ENCODE measurements at regions not wholly inside any gene's neighbourhood (a gene's known extent, or its start where the extent isn't known, plus 50 kb on each side); places are given as distances from the start of the nearest gene placed in this dataset.
"Not testable (repeated sequence)": the region's sequence is repeated elsewhere in the genome, so short reads cannot be mapped to it uniquely, and the experiment has no call there.

DNA sequence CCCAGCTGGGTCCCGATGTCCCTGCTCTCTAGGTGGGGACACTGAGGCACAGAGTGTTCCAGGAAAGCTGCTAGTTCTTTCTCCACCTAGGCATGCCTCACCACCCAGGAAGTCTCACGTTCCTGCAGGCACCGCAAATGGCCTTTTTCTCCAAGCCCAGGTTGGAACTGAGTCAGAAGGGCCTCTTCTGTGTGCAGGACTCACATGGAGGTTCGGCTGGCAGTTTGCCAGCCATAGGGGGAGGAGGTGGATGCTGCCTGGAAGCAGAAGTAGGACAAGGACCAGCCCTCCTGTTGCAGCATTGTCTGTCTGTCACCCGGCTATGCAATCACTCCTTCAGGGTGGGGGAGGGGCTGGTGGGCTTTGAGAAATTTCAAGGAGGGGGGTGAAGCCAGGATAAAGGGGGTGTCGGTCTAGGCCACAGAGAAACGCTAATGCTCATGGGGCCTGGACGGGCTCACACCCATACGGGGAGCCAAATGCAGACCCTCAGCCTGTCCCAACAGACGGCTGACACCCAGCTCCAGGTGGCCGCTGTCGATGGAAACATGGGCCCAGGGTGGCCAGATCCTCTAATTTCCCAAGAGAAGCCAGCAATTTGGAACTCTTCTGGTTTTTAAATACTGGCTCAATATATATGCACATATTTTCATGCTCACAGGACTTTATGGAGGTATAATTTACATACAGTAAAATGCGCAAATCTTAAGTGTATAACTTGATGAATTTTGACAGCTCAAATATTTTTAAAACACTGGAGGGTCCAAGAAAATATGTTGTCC is 120.5 kb downstream of the PHETA1 start:
- DNase-seq, result no peak

DNA sequence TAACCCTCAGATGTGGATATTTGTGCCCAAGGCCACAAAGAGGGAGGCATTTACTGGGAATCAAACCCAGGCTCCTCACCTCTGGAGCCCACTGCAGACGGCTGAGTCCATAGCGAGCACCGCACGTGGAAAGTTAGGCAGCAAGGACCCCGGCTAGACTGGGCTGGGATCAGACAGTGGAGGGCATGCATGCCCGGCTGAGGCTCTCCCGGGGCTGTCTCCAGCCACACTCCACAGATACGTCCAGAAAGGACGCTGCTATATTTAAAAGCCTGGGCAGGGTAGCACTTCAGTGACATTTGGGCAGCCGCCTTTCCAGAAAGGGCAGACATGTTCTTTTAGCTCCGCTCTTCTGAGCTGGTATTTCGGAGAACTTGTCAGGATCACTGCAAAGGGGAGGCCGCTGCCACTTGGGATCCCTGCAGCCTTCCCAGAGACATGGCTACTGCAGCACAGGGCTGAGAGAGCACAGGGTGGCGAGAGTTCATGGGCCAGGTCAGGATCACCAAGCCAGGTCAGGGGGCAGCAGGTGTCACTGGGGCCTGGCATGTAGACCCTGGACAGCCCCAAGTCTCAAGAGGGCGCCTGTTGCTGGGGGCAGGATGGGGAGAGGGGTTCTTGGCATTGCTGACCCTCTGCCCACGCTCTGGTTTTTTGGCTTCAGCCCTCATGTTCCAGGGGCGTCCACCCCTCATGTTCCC is 121.7 kb downstream of the PHETA1 start:
- no peak for DNase-seq

DNA sequence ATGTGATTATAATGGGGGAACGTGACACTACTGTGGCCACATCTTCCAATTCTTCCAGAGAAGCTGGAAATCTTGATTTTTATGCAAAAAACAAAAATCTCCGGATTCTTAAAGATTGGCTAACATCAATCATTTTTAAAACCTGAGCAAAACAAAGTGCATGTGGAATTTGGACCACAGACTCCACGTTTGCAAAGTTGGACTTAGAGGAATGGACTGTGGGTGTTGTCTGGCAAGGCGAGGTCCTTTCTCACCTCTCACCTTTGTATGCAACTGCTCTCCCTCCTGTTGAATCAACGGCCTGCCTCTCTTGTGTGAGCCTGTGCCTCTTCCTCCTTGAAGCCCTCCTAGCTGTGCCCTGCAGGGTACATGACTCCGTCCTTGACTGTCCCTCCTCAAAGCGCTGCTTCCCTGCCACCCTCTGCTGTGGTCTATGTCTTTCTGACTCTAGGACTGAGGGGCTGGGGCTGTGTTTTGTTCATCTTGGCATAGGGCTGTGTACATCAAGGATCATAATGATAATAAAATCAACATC is 122.4 kb downstream of the PHETA1 start:
- DNase-seq, result no peak

- DNase-seq, result no peak
Observed at GRCh38 chr12:111245701-111246476, 123.0 kb downstream of the PHETA1 start.

DNA sequence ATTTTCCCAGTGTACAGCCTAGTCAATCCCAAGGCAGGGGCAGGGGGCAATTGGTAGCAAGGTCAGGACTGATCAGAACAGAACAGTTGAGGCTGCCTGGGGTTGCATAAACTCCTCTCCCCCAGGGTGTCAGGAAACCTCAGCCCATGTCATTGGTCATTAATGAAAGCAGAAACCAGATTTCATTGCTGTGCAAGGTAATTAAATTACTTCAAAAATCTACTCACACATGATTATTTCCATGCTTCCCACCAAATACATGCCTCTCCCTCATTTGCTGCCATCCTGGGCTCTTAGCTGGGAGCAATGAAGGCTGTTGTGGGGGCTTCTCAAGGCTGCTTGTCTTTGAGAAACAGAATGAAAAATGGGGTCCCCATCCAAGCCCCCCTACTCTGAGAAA is 124.2 kb downstream of the PHETA1 start:
- no peak for DNase-seq

- not testable (repeated sequence) for DNase-seq
Observed at GRCh38 chr12:111242817-111243216, 126.1 kb downstream of the PHETA1 start.

DNA sequence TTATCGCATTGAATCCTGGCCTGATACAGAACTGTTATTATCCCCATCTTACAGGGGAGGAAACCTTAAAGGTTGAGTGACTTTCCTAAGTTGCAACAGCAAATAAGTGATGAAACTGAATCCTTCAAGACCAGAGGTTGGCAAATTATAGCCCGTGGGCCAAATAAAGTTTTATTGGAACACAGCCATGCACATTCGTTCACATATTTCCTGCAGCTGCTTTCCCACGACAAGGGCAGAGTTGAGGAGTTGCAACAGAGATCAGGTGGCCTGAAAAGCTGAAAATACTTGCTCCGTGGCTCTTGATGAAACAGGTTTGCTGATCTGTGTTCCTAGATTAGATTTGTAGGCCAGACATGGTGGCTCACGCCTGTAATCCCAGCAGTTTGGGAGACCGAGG is 126.7 kb downstream of the PHETA1 start:
- no peak for DNase-seq

DNA sequence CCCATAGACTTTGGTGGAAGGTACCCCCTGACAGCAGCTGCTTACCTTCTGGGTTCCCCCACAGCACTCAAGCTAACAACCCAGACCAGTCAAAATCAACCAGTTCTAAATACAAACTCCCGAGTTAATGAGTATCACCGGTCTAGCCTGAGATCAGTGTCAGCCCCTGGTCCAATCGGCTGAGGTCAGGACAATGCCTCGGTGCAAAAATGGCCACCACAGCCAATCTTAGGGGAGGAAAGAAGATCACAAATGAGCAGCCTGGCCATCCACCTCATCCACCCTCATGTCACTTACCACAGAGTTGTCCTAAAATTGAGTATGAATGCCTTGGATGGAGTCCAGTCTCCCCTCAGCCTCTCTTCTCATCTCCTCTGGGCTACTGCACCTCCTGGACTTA is 128.5 kb downstream of the PHETA1 start:
- DNase-seq, result no peak

DNA sequence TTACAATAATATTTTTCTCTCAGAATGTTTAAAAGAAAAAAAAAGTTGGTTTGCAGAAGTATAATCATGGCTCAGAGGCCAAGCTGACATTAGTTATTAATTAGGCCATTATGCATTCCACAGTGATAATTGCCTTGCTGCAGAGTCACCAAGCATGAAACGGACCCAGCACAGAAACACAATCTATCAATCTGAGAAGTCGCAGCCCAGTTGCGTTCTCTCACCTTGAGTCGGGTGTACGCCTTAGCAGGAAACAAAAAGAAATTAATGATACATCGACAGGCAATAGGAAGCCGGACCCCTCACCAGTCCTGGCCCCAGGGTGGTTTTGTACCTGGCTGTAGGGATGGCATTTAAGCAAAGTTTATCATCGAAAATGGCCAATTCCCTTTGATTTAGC is 129.7 kb downstream of the PHETA1 start:
- no peak for DNase-seq

DNA sequence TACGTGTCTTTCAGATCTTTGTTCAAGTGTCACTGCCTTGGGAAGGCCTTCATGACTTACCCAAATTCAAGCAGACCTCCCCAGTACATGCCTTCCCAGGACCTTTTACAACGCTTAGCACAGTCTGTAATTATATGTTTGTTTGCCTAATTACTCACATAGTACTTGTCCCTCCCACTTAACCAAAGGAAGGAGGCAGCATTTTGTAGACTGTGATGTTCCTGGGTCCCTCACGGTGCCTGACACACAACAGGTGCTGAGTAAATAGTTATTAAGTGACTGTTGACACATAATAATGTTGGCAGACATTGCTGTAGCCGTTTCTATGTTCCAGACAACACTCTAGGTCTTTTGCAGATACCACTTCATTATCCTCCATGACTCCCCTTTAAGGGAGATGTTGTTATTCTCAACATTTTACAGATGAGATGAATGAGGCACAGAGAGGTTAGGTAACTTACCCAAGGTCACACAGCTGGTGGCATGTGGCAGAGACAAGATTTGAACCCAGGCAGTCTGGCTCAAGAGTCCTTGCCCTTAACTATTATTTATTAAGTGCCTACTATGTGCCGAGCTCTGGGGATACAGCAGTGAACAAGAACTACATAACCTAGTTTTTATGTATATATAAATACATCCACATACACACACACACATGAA is 130.7 kb downstream of the PHETA1 start:
- DNase-seq, result no peak

DNA sequence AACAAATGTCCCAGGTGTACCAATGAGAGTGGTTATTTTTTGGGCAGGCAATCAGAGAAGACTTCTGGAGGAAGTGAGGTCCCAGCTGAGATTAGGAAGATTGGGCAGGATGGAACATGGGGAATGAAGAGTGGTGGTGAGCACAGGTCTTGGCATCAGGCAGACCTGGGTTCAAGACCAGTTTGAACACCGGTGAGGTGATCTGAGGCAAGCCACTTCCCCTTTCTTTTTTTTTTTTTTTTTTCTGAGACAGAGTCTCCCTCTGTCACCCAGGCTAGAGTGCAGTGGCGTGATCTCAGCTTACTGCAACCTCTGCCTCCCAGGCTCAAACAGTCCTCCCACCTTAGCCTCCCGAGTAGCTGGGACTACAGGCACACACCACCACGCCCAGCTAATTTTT is 134.4 kb downstream of the PHETA1 start:
- DNase-seq, result not testable (repeated sequence)

- DNase-seq, result no peak
Observed at GRCh38 chr12:111233786-111234185, 135.1 kb downstream of the PHETA1 start.

DNA sequence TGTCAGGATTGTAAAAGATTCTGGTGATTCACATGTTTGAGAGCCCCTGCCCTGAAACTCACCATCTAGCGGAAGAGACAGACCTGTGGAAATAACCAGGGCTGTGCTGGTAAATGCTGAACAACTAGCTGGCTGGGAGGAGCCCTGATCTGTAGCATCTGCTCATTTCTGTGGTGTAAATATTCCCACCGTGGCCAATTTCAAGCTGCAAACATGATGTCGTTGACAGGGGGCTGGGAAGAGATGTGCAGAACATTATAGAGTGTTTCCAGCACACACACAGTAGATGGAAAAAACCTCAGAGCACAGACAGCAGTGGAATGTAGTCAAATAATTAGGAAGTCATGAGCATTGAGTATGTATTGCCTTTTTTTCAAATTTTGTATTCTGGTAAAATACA is 138.2 kb downstream of the PHETA1 start:
- no peak for DNase-seq

DNA sequence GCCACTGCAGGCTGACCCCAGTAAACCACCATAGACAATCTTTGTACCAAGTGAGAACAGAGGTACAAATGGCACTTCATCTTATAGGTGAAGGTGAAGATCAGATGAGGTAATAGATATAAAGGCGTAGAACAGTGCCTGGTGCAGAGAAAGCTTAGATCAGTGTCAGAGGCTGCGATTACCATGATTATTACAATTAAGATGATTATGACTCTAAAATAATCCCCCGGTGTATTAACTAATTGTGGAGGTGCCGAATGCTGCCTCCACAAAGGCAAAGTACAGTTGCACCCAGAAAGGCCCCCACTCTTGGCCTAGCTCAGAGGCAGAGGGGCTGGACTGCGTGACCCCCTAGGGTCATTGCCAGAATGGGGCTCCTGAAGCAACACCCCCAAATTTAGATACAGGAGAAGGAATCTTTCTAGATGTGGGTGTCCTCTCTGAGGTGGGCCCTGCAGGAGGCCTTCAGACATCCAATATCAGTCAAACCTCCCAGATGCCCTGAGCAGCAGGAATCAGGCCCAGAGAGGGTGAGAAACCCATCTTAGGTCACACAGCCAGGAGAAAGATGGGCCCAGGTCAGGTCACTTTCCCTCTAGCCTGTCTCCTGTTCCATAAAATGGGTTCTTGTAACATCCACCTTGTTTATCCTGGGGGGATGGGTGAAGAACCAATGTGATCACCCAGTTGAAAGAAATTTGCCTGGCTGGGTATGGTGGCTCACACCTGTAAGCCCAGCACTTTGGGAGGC is 139.8 kb downstream of the PHETA1 start:
- DNase-seq, result no peak

GRCh38 chr12:111227476-111228420 is 141.1 kb downstream of the PHETA1 start:
- DNase-seq, result no peak

DNA sequence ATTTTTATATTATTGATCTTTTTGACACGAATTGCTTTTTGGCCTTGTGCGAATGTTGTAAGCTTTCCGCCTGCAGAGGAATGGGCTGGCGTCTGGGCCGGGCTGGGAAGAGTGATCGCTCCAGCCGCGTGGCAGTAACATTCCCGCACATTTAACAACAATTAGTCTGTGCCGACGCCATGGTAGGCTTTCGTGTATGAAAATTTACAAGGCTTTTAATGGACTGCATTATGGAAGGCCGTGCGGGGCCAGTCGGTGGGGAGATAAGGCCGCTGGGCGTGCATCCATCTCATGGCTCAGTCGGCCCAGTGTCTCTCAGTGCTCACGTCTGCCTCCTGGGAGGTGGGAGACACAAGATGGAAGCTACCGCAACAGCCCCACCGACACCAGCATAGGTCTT is 142.2 kb downstream of the PHETA1 start:
- DNase-seq, result no peak

GRCh38 chr12:111225307-111225706 is 143.6 kb downstream of the PHETA1 start:
- no peak for DNase-seq

- no peak for DNase-seq
Observed at GRCh38 chr12:111224186-111225066, 144.5 kb downstream of the PHETA1 start.

DNA sequence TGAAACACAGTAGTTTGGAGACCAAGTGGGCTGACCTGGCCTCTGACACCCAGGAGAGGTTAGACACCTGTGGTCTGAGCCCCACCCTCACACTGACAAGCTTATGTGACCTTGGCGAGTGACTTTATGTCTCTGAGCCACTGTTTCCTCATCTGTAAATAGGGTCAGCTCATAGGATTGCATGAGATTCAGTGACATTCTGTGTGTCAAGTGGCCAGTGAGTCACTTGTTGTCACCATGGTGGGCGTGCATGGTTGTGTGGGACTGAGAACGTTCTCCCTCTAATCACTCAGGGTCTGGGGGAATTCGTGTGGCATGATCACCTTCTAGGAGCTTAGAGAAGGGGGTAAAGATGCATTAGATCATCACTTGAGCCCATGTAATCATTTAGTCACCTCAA is 146.4 kb downstream of the PHETA1 start:
- no peak for DNase-seq

GRCh38 chr12:111222027-111222414 is 146.9 kb downstream of the PHETA1 start:
- DNase-seq, result no peak
